NB4 (cell line): ENCODE measurements at regions not wholly inside any gene's neighbourhood (a gene's known extent, or its start where the extent isn't known, plus 50 kb on each side); places are given as distances from the start of the nearest gene placed in this dataset.

Source experiments
- MYC ChIP-seq: IDR thresholded peaks from 2 replicates; pipeline ENCODE4 v1.6.1; 2011; ENCODE audit warnings: low read depth, low read length
- POLR2A ChIP-seq: IDR thresholded peaks from 2 replicates; pipeline ENCODE4 v1.6.1; 2011; ENCODE audit warnings: mild to moderate bottlenecking; ENCODE audit not compliant: insufficient read length; ENCODE audit errors: extremely low read depth
- TF ChIP-seq, protein P1 (sequence below): IDR thresholded peaks from one replicate; pipeline ENCODE4 v1.5.1; 2012; ENCODE audit warnings: low read depth, low read length
- TF ChIP-seq, protein P2 (sequence below): IDR thresholded peaks from 2 replicates; pipeline ENCODE4 v1.6.1; 2011; ENCODE audit warnings: low read depth, low read length

DNA sequence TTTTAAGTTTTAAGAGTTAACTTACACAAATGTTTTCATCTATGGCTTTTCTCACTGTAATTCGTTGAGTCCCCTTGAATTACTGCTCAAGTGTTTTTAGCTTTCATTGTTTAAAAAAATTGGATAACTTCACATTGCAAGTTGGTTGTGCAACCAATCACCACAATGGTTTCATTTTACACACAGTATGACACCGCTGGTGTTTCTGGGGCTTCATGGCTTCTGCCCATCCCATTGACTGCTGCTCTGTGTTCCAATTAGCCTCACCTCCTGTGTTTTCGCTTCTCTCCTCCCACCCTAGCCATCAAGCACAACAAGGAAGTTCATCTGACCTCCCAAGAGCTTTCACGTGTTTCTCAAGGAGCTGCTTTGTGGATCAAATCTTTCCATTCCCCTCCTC, 199.1 kb upstream of the CHAC2 start:
- TF ChIP-seq, protein P1, sequence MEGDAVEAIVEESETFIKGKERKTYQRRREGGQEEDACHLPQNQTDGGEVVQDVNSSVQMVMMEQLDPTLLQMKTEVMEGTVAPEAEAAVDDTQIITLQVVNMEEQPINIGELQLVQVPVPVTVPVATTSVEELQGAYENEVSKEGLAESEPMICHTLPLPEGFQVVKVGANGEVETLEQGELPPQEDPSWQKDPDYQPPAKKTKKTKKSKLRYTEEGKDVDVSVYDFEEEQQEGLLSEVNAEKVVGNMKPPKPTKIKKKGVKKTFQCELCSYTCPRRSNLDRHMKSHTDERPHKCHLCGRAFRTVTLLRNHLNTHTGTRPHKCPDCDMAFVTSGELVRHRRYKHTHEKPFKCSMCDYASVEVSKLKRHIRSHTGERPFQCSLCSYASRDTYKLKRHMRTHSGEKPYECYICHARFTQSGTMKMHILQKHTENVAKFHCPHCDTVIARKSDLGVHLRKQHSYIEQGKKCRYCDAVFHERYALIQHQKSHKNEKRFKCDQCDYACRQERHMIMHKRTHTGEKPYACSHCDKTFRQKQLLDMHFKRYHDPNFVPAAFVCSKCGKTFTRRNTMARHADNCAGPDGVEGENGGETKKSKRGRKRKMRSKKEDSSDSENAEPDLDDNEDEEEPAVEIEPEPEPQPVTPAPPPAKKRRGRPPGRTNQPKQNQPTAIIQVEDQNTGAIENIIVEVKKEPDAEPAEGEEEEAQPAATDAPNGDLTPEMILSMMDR = no peak
- TF ChIP-seq POLR2A (no peak), MYC (no peak)
- TF ChIP-seq, protein P2, sequence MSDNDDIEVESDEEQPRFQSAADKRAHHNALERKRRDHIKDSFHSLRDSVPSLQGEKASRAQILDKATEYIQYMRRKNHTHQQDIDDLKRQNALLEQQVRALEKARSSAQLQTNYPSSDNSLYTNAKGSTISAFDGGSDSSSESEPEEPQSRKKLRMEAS = no peak
